ENCODE measurements at regions not wholly inside any gene's neighbourhood (a gene's known extent, or its start where the extent isn't known, plus 50 kb on each side); places are given as distances from the start of the nearest gene placed in this dataset.

DNA sequence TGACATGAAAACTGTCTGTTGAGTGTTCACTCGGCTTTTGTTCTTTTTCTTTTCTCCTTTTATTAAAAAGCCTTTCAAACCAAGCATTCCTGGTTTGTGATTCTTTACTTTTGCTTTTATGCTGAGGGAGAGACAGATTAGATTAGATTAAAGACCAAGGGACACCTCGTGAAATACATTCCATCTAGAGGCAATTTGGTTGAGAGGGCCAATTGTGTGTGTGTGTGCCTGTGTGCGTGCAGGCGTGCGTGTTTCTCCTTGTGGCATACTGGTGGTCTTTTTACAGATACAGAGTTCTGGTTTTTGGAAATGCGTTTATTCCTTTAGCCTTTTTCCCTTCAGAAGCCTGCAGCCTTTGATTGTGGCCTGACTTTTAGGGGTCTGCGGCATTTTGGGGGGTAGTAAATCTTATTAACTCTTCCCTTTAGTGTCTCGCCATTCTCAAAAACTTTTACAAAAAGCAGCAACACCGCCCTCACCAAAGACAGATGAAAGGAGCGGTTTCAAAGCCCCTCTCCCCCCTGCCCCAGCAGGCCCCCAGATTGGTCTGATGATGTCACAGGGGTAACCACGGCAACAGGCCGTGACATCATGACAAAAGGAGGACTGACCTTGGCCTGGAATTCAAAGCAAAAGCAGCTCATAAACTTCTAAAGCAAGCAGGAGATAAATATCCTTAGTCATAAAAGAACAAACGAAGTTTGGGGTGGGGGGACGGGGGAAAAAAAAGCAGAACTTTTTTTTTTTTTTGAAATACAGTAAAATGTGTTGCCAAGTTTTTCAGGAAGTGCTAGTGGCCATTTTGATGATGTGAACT lies 84.1 kb upstream of the TBX3 start:
- no peaks in the 10 kb centered on the region for H3K9me3 ChIP-seq (ENCODE audit: low read length)
- H3K4me3 ChIP-seq (ENCODE audit: low read depth, low read length, poor library complexity, severe bottlenecking) = no peak overlapping the region
- no peak overlapping the region for H2AFZ ChIP-seq (ENCODE audit: low read length)
- no peaks in the 10 kb centered on the region for H3K9me2 ChIP-seq (ENCODE audit: low read depth, low read length)
- no peak overlapping the region for H3K4me2 ChIP-seq (ENCODE audit: low read length)
- no peaks in the 10 kb centered on the region for H3K4me1 ChIP-seq (ENCODE audit: insufficient read depth, low read length, severe bottlenecking)
- H3K9ac ChIP-seq (ENCODE audit: low read length) = no peak overlapping the region
- H3K79me2 ChIP-seq (ENCODE audit: insufficient read depth, low read length) = no peaks in the 10 kb centered on the region
- no peaks in the 10 kb centered on the region for H3K36me3 ChIP-seq (ENCODE audit: insufficient read depth, low read length)
- no peaks in the 10 kb centered on the region for H4K20me1 ChIP-seq (ENCODE audit: insufficient read depth, low read length)
- no peaks in the 10 kb centered on the region for H3F3A ChIP-seq (ENCODE audit: insufficient read depth, low read length)
- H3K27me3 ChIP-seq (ENCODE audit: insufficient read depth, low read length) = no peaks in the 10 kb centered on the region
- H3K27ac ChIP-seq (ENCODE audit: low read depth, low read length, poor library complexity, severe bottlenecking) = no peak overlapping the region
- TF ChIP-seq, protein P1, sequence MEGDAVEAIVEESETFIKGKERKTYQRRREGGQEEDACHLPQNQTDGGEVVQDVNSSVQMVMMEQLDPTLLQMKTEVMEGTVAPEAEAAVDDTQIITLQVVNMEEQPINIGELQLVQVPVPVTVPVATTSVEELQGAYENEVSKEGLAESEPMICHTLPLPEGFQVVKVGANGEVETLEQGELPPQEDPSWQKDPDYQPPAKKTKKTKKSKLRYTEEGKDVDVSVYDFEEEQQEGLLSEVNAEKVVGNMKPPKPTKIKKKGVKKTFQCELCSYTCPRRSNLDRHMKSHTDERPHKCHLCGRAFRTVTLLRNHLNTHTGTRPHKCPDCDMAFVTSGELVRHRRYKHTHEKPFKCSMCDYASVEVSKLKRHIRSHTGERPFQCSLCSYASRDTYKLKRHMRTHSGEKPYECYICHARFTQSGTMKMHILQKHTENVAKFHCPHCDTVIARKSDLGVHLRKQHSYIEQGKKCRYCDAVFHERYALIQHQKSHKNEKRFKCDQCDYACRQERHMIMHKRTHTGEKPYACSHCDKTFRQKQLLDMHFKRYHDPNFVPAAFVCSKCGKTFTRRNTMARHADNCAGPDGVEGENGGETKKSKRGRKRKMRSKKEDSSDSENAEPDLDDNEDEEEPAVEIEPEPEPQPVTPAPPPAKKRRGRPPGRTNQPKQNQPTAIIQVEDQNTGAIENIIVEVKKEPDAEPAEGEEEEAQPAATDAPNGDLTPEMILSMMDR (IDR thresholded peaks at IDR 0.05; ENCODE audit: low read length) = no peak
- no peak for TF ChIP-seq EZH2 (IDR thresholded peaks at IDR 0.05; ENCODE audit: borderline replicate concordance, low read length)

DNA sequence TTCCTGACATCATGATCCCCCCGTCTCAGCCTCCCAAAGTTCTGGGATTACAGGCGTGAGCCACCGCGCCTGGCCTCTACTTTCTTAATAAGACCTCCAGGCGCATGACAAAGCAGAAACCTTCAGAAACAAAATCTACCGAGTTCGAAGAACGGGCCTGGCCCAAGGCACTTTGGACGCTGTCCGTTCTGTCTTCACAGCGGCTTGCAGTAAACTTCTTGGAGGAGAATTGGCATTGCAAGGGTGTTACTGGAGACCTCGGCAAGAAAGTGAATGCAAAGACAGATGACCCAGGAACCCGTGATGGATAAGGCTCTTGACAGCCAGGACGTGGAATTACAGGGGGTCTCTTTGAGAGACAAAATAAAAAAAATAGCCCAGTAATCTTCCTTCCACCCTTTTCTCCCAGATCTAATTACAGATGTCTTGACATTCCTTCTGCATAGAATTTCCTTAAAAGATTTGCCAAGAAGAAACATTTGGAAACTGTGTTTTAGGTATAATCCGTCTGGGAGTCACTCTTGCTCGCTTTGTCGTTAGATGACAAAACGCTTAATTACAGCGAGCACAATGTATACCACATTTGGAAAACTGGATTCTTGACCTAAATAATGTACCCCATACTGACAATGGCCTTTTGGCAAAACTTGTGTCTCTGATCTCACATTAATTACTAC lies 83.2 kb upstream of the TBX3 start:
- no peaks in the 10 kb centered on the region for H4K20me1 ChIP-seq (ENCODE audit: insufficient read depth, low read length)
- no peaks in the 10 kb centered on the region for H3K79me2 ChIP-seq (ENCODE audit: insufficient read depth, low read length)
- no peak overlapping the region for H3K27ac ChIP-seq (ENCODE audit: low read depth, low read length, poor library complexity, severe bottlenecking)
- no peak overlapping the region for H2AFZ ChIP-seq (ENCODE audit: low read length)
- H3K27me3 ChIP-seq (ENCODE audit: insufficient read depth, low read length) = no peaks in the 10 kb centered on the region
- H3K36me3 ChIP-seq (ENCODE audit: insufficient read depth, low read length) = no peaks in the 10 kb centered on the region
- H3K4me3 ChIP-seq (ENCODE audit: low read depth, low read length, poor library complexity, severe bottlenecking) = no peak overlapping the region
- no peak overlapping the region for H3K4me2 ChIP-seq (ENCODE audit: low read length)
- TF ChIP-seq, protein P1 (IDR thresholded peaks at IDR 0.05; ENCODE audit: low read length) = no peak
- no peak for TF ChIP-seq EZH2 (IDR thresholded peaks at IDR 0.05; ENCODE audit: borderline replicate concordance, low read length)
- no peaks in the 10 kb centered on the region for H3K4me1 ChIP-seq (ENCODE audit: insufficient read depth, low read length, severe bottlenecking)
- H3K9me2 ChIP-seq (ENCODE audit: low read depth, low read length) = no peaks in the 10 kb centered on the region
- no peaks in the 10 kb centered on the region for H3K9me3 ChIP-seq (ENCODE audit: low read length)
- no peak overlapping the region for H3K9ac ChIP-seq (ENCODE audit: low read length)
- no peaks in the 10 kb centered on the region for H3F3A ChIP-seq (ENCODE audit: insufficient read depth, low read length)

DNA sequence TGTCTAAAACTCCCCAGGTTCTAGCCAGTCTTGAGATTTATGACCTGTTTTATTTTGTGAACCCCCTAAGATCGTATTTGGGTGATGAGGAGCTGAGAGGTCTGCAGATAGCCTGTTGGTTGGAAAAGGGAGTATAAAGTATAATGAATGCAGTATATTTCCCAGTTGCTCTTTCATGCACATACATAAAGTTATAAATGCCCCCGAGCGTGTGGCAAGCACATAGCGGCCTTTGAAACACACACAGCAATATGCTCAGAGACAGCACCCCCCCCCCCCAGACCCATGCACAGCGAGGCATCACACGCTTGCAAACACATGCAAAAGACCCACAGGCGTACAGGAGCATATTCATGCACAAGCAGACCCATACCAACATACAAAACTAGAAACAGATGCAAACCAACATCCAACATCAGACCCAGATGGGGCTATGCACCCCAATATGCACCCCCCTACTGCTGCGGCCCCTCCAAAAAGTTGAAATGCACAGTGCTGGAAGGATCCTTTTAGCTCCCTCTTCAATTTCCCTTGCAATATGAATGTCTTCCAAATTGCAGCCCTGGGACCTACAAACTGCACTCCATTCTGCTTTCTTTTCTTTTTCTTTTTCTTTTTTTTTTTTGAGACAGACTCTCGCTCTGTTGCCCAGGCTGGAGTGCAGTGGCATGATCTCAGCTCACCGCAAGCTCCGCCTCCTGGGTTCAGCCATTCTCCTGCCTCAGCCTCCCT lies 82.2 kb upstream of the TBX3 start:
- no peak overlapping the region for H3K27ac ChIP-seq (ENCODE audit: low read depth, low read length, poor library complexity, severe bottlenecking)
- no peak overlapping the region for H3K9ac ChIP-seq (ENCODE audit: low read length)
- no peak overlapping the region for H2AFZ ChIP-seq (ENCODE audit: low read length)
- TF ChIP-seq, protein P1 (IDR thresholded peaks at IDR 0.05; ENCODE audit: low read length) = no peak
- no peak for TF ChIP-seq EZH2 (IDR thresholded peaks at IDR 0.05; ENCODE audit: borderline replicate concordance, low read length)
- H3K4me3 ChIP-seq (ENCODE audit: low read depth, low read length, poor library complexity, severe bottlenecking) = no peak overlapping the region
- no peak overlapping the region for H3K4me2 ChIP-seq (ENCODE audit: low read length)
- no peaks in the 10 kb centered on the region for H3F3A ChIP-seq (ENCODE audit: insufficient read depth, low read length)
- no peaks in the 10 kb centered on the region for H3K9me2 ChIP-seq (ENCODE audit: low read depth, low read length)
- no peaks in the 10 kb centered on the region for H4K20me1 ChIP-seq (ENCODE audit: insufficient read depth, low read length)
- no peaks in the 10 kb centered on the region for H3K9me3 ChIP-seq (ENCODE audit: low read length)
- H3K79me2 ChIP-seq (ENCODE audit: insufficient read depth, low read length) = no peaks in the 10 kb centered on the region
- no peaks in the 10 kb centered on the region for H3K36me3 ChIP-seq (ENCODE audit: insufficient read depth, low read length)
- no peaks in the 10 kb centered on the region for H3K27me3 ChIP-seq (ENCODE audit: insufficient read depth, low read length)
- no peaks in the 10 kb centered on the region for H3K4me1 ChIP-seq (ENCODE audit: insufficient read depth, low read length, severe bottlenecking)

Data from OCI-LY1 (cell line).